K562 (cell line): ENCODE measurements at regions not wholly inside any gene's neighbourhood (a gene's known extent, or its start where the extent isn't known, plus 50 kb on each side); places are given as distances from the start of the nearest gene placed in this dataset.

ENCODE experiments used
- ATAC-seq: fragments of 200-7000 bp; cut with Tn5 transposase; 3 replicates; pipeline ENCODE4 v1.9.1; 2020; ENCODE audit warnings: moderate library complexity
- BruUV-seq: library from RNA; stranded (reverse); fragments of 400-500 nt; replicated peaks from 2 replicates; lab custom pipeline; 2021; lab: Mats Ljungman, UMichigan
- CTCF ChIA-PET: fragments of 300-600 bp; formaldehyde crosslinking; extraction: SDS; loops from one replicate; lab custom pipeline; 2021; ENCODE audit warnings: low intra/inter-chr PET ratio; lab: Yijun Ruan, JAX
- POLR2A ChIA-PET: fragments of 300-600, 350-650 bp; sonication (Branson Sonifier 250); formaldehyde crosslinking; extraction: SDS; loops from one replicate; lab custom pipeline; 2021; ENCODE audit warnings: antibody characterized with exemption, inconsistent platforms; lab: Yijun Ruan, JAX
- DNase-seq, 4 experiments: peaks; one replicate each; pipeline versions ENCODE4 v3.0.0 to v3.0.0-alpha.2; 2011 to 2018; ENCODE audit warnings: low spot score in 3 of 4, mixed read lengths in 3 of 4; ENCODE audit errors: extremely low read depth in 1 of 4
- FAIRE-seq: peaks from 2 replicates; lab custom pipeline; 2011; peaks lifted over from hg19 to GRCh38; lab: Jason Lieb, UNC
- H2AFZ ChIP-seq: 2 replicates; pipeline ENCODE4 v1.6.0; 2011; ENCODE audit warnings: low read depth, low read length, control low read depth, inconsistent platforms
- H3K27ac ChIP-seq: fragments of 200-600 bp; 3 replicates; pipeline ENCODE4 v1.8.0; 2011; ENCODE audit warnings: low read depth, mild to moderate bottlenecking, control low read depth, inconsistent platforms, low read length, moderate library complexity, mixed read lengths; ENCODE audit errors: extremely low read depth
- H3K27me3 ChIP-seq, 2 experiments: fragments of 300-600 bp in 1 of 2; 2 replicates in 1 of 2; 3 replicates in 1 of 2; pipeline versions ENCODE4 v1.6.0 to v1.8.0; 2011; ENCODE audit warnings: inconsistent platforms in 2 of 2, low read length in 2 of 2, mild to moderate bottlenecking in 1 of 2, mixed read lengths in 1 of 2, moderate library complexity in 1 of 2; ENCODE audit not compliant: control insufficient read depth in 2 of 2, insufficient read depth in 2 of 2
- H3K36me3 ChIP-seq: fragments of 300-600 bp; 3 replicates; pipeline ENCODE4 v1.8.0; 2011; ENCODE audit warnings: mild to moderate bottlenecking, low read length, inconsistent platforms; ENCODE audit not compliant: control insufficient read depth, insufficient read depth
- H3K4me1 ChIP-seq, 2 experiments: fragments of 200-600 bp in 1 of 2; replicated peaks in 1 of 2; 2 replicates in 1 of 2; 3 replicates in 1 of 2; pipeline versions ENCODE4 v1.5.1 to v1.8.0; 2011; ENCODE audit warnings: inconsistent platforms in 2 of 2, low read length in 2 of 2, mild to moderate bottlenecking in 1 of 2, mixed read lengths in 1 of 2, moderate library complexity in 1 of 2; ENCODE audit not compliant: control insufficient read depth in 2 of 2, insufficient read depth in 2 of 2
- H3K4me2 ChIP-seq: 2 replicates; pipeline ENCODE4 v1.6.1; 2011; ENCODE audit warnings: low read length, control low read depth, inconsistent platforms, mixed read lengths; ENCODE audit not compliant: insufficient read depth
- H3K4me3 ChIP-seq: fragments of 200-600 bp; sonication (generic), shearing (Covaris generic); 2 replicates; pipeline ENCODE4 v1.5.1; 2016; ENCODE audit warnings: control low read depth, inconsistent platforms
- H3K79me2 ChIP-seq: fragments of 200-600 bp; 3 replicates; pipeline ENCODE4 v1.8.0; 2011; ENCODE audit warnings: low read length, inconsistent platforms; ENCODE audit not compliant: control insufficient read depth, insufficient read depth
- H3K9ac ChIP-seq, 2 experiments: 2 replicates each; pipeline versions ENCODE4 v1.6.0 to v1.6.1; 2011; ENCODE audit warnings: low read depth in 2 of 2, low read length in 2 of 2, control low read depth in 1 of 2, inconsistent platforms in 1 of 2, mild to moderate bottlenecking in 1 of 2, mixed read lengths in 1 of 2; ENCODE audit not compliant: insufficient read depth in 1 of 2
- H3K9me1 ChIP-seq: one replicate; pipeline ENCODE4 v1.6.0; 2011; ENCODE audit warnings: inconsistent platforms, mild to moderate bottlenecking, low read length, moderate library complexity; ENCODE audit not compliant: control insufficient read depth, insufficient read depth
- H3K9me3 ChIP-seq: replicated peaks from 2 replicates; pipeline ENCODE4 v1.5.1; 2011; ENCODE audit warnings: low read depth, low read length, inconsistent platforms; ENCODE audit not compliant: control insufficient read depth, insufficient read depth
- H4K20me1 ChIP-seq: replicated peaks from 2 replicates; pipeline ENCODE4 v1.6.1; 2011; ENCODE audit warnings: low read length, inconsistent platforms, mixed read lengths; ENCODE audit not compliant: control insufficient read depth, insufficient read depth
- ELK3 ChIP-seq: fragments of 450-650 bp; formaldehyde crosslinking; IDR thresholded peaks from 2 replicates; pipeline ENCODE4 v1.4.0; 2020; ENCODE audit warnings: mild to moderate bottlenecking
- KLF13 ChIP-seq: fragments of 450-650 bp; IDR thresholded peaks from 2 replicates; pipeline ENCODE4 v1.6.1; 2016; ENCODE audit warnings: missing genetic modification characterization, low read depth, mild to moderate bottlenecking, missing compliant biosample characterization, moderate library complexity, borderline replicate concordance
- OTX1 ChIP-seq: fragments of 450-650 bp; formaldehyde crosslinking; IDR thresholded peaks from 2 replicates; pipeline ENCODE4 v1.4.0; 2022; ENCODE audit warnings: mild to moderate bottlenecking
- POLR2B ChIP-seq: fragments of 450-650 bp; IDR thresholded peaks from 2 replicates; pipeline ENCODE4 v1.6.1; 2018; ENCODE audit warnings: low read depth; ENCODE audit not compliant: partially characterized antibody
- TOE1 ChIP-seq, 2 experiments: fragments of 450-650 bp in 1 of 2; sonication (generic) in 1 of 2; formaldehyde crosslinking in 1 of 2; IDR thresholded peaks; 2 replicates each; pipeline versions ENCODE4 v1.7.1 to v1.8.0; 2016 to 2022; ENCODE audit warnings: borderline replicate concordance in 2 of 2, mild to moderate bottlenecking in 2 of 2, antibody characterized with exemption in 1 of 2, inconsistent platforms in 1 of 2, low read depth in 1 of 2, missing genetic modification reagents in 1 of 2, moderate library complexity in 1 of 2
- ZBTB33 ChIP-seq: sonication (generic); formaldehyde crosslinking; IDR thresholded peaks from 2 replicates; pipeline ENCODE4 v1.8.1; 2023; ENCODE audit warnings: mild to moderate bottlenecking, missing genetic modification reagents
- ZBTB40 ChIP-seq, 2 experiments: fragments of 450-650 bp in 1 of 2; sonication (generic) in 1 of 2; formaldehyde crosslinking in 1 of 2; IDR thresholded peaks; 2 replicates each; pipeline versions ENCODE4 v1.7.1 to v1.9.0; 2016 to 2022; ENCODE audit warnings: inconsistent platforms in 1 of 2, mild to moderate bottlenecking in 1 of 2, missing genetic modification reagents in 1 of 2
- ZNF175 ChIP-seq: fragments of 200-800 bp; sonication (Bioruptor generic); IDR thresholded peaks from 2 replicates; pipeline ENCODE4 v1.6.1; 2016; ENCODE audit warnings: low read depth, mild to moderate bottlenecking, missing genetic modification characterization, missing compliant biosample characterization
- ZNF212 ChIP-seq: fragments of 450-650 bp; formaldehyde crosslinking; IDR thresholded peaks from 2 replicates; pipeline ENCODE4 v1.4.0; 2020; ENCODE audit warnings: mild to moderate bottlenecking
- WGBS: fragments of 100-300 bp; shearing (Covaris generic); methylation state at CpG from one replicate; pipeline ENCODE4 v1.1.6; 2016; ENCODE audit warnings: low coverage, mixed read lengths; ENCODE audit not compliant: insufficient coverage; ENCODE audit errors: missing lambda C conversion rate; 5-methylcytosine and 5-hydroxymethylcytosine counted together
- in situ Hi-C: fragments of 300-500 bp; cut with MboI; formaldehyde crosslinking; loops from 4 replicates; pipeline ENCODE4 v1.15.0; 2018; ENCODE audit warnings: inconsistent platforms, mixed read lengths
- intact Hi-C: fragments of 100-400 bp; cut with micrococcal nuclease; formaldehyde crosslinking; loops from 2 replicates; pipeline ENCODE4 v1.14.2; 2022

GRCh38 chr4:35614120-35614519 is 630.2 kb downstream of the ARAP2 start:
- ChIA-PET POLR2A (no interaction called here), CTCF (no interaction called here)
- no peak overlapping the region for H3K9ac ChIP-seq
- H3K4me1 ChIP-seq: no peaks in the 10 kb centered on the region
- in situ Hi-C loops (no loop called here), intact Hi-C loops (no loop called here)
- H4K20me1 ChIP-seq: no peaks in the 10 kb centered on the region
- FAIRE-seq: no peak
- H3K9me3 ChIP-seq: no peaks in the 10 kb centered on the region
- H2AFZ ChIP-seq: no peak overlapping the region
- no peaks in the 10 kb centered on the region for H3K36me3 ChIP-seq
- H3K4me2 ChIP-seq: no peak overlapping the region
- DNase-seq: no peak
- H3K79me2 ChIP-seq: no peaks in the 10 kb centered on the region
- H3K27me3 ChIP-seq: no peaks in the 10 kb centered on the region
- no TSS peak for BruUV-seq
- no peaks in the 10 kb centered on the region for H3K9me1 ChIP-seq
- ATAC-seq: no peak
- H3K27ac ChIP-seq: no peak overlapping the region
- 0% methylated on average over 2 of the region's 2 CpGs for WGBS
- H3K4me3 ChIP-seq: no peak overlapping the region
- no peak for TF ChIP-seq TOE1 (IDR thresholded peaks at IDR 0.05; ENCODE audit: borderline replicate concordance)
- TF ChIP-seq TOE1 (CRISPR knock-in tag; IDR thresholded peaks at IDR 0.05; ENCODE audit: borderline replicate concordance, low read depth): no peak
- no peak for TF ChIP-seq OTX1 (CRISPR knock-in tag)
- no peak for TF ChIP-seq POLR2B
- no peak for TF ChIP-seq ZBTB33 (CRISPR knock-in tag)
- no peak for TF ChIP-seq ELK3 (CRISPR knock-in tag)
- no peak for TF ChIP-seq KLF13 (tag)
- TF ChIP-seq ZBTB40 (IDR thresholded peaks at IDR 0.05): no peak
- no peak for TF ChIP-seq ZBTB40 (CRISPR knock-in tag; IDR thresholded peaks at IDR 0.05)
- no peak for TF ChIP-seq ZNF175 (CRISPR knock-in tag)
- no peak for TF ChIP-seq ZNF212 (CRISPR knock-in tag)
